GM12875 (cell line): ENCODE measurements at regions not wholly inside any gene's neighbourhood (a gene's known extent, or its start where the extent isn't known, plus 50 kb on each side); places are given as distances from the start of the nearest gene placed in this dataset.

Experiments used
- H3K4me3 ChIP-seq: one replicate; pipeline ENCODE4 v1.5.1; 2011; ENCODE audit warnings: low read depth, low read length, control low read depth
- TF ChIP-seq, protein P1 (sequence below): IDR thresholded peaks from 2 replicates; pipeline ENCODE4 v1.5.1; 2011; ENCODE audit warnings: low read depth, mild to moderate bottlenecking, control low read depth, inconsistent platforms, low read length, moderate library complexity, borderline replicate concordance; ENCODE audit not compliant: insufficient read depth

DNA sequence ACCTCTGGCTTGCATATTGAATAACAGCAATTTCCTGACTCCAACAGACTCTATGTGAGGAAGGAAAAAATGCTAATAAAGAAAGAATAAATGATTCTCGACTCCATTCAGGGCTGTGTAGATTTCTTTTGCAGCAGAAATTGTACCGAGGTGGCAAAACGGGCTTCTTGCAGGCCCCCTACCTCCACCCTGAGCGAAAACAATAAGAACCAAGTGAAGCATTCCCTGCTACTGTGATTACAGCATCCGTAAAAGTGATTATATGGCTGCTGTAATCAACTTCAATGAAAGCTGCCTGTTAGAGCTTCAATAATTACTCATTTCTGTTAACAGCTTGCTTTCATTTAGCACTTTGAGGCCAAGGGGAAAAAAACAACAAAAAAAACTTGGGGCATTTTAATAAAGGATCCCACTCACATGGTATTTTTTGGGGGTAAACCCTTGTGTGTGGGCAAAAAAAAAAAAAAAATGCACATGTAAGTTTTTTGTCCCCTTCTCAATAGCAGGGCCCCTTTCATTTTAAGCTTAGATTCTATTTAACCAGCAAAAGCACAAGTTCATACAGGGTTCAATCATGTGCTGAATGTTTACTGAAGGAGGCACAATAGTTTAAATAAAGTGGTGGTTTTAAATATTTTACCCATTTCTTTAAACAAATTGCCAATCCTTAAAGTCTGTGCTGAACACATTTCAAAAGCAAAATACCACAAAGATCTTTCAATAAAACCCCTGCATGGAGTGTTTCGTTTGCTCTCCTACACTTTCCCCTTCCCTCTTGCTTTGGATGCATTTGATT lies 271.6 kb downstream of the LMO4 start:
- H3K4me3 ChIP-seq: no peak overlapping the region
- TF ChIP-seq, protein P1, sequence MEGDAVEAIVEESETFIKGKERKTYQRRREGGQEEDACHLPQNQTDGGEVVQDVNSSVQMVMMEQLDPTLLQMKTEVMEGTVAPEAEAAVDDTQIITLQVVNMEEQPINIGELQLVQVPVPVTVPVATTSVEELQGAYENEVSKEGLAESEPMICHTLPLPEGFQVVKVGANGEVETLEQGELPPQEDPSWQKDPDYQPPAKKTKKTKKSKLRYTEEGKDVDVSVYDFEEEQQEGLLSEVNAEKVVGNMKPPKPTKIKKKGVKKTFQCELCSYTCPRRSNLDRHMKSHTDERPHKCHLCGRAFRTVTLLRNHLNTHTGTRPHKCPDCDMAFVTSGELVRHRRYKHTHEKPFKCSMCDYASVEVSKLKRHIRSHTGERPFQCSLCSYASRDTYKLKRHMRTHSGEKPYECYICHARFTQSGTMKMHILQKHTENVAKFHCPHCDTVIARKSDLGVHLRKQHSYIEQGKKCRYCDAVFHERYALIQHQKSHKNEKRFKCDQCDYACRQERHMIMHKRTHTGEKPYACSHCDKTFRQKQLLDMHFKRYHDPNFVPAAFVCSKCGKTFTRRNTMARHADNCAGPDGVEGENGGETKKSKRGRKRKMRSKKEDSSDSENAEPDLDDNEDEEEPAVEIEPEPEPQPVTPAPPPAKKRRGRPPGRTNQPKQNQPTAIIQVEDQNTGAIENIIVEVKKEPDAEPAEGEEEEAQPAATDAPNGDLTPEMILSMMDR: no peak

DNA sequence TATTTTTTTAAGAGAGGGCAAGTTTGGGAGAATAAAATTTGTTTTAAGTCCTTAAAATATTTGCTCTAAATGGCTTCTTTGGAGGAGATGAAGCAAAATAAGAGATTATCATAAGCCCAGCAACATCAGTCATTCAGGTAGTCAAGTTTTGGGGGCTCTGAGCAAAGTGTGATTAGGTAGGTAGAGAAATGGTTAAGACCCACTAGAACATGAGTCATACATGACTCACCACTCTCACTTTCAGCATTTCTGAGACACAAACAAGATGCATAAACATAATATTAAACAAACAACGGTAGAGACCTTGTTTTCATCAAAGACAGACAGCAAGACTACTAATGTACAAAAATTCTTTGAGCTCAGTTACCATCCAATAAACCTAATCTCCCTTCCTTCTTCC lies 272.2 kb downstream of the LMO4 start:
- TF ChIP-seq, protein P1: no peak
- no peak overlapping the region for H3K4me3 ChIP-seq

DNA sequence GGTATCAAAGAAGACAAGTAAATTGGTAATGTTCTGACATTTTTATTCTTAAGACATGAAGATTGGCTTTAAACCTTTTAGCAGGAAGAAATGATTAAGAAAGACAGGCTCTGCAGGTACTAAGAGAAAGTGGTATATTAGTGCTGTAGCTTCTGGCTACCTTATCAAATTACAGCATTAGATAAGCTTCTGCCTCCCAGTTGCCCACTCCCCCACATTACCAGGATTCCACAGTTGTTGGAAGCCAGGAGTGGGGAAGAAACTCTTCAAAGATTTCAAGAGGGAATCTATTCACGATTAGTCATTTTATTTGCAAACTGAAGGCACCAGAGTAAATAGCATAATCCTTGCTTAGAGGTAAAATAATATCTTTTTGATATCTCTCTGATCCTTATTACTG lies 274.9 kb downstream of the LMO4 start:
- H3K4me3 ChIP-seq: no peak overlapping the region
- TF ChIP-seq, protein P1: no peak

DNA sequence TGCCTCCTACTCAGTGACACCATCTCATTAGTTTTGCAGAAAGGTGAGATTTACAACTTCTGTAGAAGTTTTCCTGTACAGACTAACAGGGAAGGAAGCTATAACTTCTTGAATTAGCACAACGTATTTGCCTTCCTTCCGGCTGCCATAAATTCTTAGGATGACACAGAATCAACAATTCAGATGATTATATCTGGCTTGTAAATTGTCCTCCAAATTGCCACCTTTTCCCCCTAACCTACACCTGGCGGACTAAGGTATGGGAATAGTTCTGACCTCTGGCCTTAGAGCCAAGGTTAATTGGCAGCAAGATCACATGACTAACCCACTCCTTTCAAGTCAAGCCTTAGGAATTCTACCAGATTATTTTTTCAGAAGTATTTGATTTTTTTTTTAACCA lies 284.3 kb downstream of the LMO4 start:
- no peak overlapping the region for H3K4me3 ChIP-seq
- TF ChIP-seq, protein P1: no peak

DNA sequence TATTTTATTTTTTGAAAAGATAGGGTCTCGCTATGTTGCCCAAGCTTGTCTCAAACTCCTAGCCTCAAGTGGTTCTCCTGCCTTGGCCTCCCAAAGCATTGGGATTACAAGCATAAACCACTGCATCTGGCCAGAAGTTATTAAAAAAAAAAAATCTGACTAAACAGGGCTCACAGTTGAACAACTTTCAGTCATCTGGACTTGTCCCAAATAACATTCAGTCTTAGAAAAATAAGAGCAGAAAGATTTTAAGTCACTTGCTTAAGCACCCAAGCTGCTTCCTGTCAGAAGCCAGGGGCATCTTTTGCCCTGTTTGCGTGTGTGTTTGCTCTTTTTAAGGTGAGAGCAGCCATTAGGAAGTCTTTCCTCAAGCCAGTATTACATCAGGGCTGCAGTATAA lies 286.8 kb downstream of the LMO4 start:
- no peak overlapping the region for H3K4me3 ChIP-seq
- TF ChIP-seq, protein P1: no peak

DNA sequence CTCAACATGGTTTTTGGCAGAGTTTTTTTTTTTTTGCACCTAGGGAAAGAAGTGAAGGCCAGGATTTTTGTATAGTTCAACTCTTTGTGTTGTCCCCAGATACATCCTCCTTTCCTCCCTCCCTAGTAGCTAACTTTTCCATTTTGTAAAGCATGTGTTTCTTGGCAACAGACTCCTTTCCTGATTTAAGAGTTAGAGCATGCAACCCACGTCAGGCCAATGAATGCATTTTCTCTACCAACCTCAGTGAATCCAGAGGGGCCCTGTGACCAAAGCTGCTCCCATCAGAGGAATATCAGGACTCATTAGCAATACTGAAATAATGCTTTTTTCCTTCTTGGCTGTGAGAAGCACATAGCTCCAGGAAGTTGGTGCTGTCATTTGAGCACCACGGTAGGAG lies 287.2 kb downstream of the LMO4 start:
- TF ChIP-seq, protein P1: no peak
- H3K4me3 ChIP-seq: no peak overlapping the region

DNA sequence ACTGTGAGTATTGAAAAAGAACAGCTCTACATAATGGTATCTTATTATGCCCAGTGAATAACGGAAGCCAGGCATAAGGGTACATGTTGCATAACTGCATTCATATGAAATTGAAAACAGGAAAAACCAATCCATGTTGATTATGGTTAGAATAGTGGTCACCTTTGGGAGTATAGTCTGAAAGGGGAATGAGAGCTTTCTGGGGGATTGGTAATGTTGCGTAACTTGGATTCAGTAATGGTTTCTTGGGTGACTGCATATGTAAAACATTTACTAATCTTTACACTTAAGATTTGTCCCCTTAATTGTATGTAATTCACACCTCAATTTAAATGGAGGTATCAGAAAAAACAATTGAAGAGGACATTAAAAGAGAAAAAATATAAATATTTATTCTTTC lies 292.1 kb downstream of the LMO4 start:
- H3K4me3 ChIP-seq: no peak overlapping the region
- TF ChIP-seq, protein P1: no peak
